Mesothelial cell of epicardium (in vitro differentiated cells): ENCODE measurements at regions not wholly inside any gene's neighbourhood (a gene's known extent, or its start where the extent isn't known, plus 50 kb on each side); places are given as distances from the start of the nearest gene placed in this dataset.

Experiments used
- DNase-seq, 2 experiments: peaks; one replicate each; pipeline ENCODE4 v3.0.0; 2021; ENCODE audit warnings: low spot score in 2 of 2; ENCODE audit not compliant: unreplicated experiment in 2 of 2
- H3K27ac Mint-ChIP-seq: 2 replicates; pipeline ENCODE4 v1.8.0; 2021; ENCODE audit warnings: mixed read lengths
- H3K27me3 Mint-ChIP-seq: 2 replicates; pipeline ENCODE4 v1.8.0; 2021; ENCODE audit warnings: low read depth, mixed read lengths
- H3K36me3 Mint-ChIP-seq: 2 replicates; pipeline ENCODE4 v1.8.0; 2021; ENCODE audit warnings: mixed read lengths
- H3K4me1 Mint-ChIP-seq: 2 replicates; pipeline ENCODE4 v1.8.0; 2021; ENCODE audit warnings: mixed read lengths
- H3K4me3 Mint-ChIP-seq: 2 replicates; pipeline ENCODE4 v1.8.0; 2021; ENCODE audit warnings: mild to moderate bottlenecking, moderate library complexity, mixed read lengths
- H3K9me3 Mint-ChIP-seq: 2 replicates; pipeline ENCODE4 v1.8.0; 2021; ENCODE audit warnings: mixed read lengths
- CTCF ChIP-seq: fragments of 200-600 bp; sonication (generic); IDR thresholded peaks from one replicate; pipeline ENCODE4 v1.5.0; 2021; ENCODE audit warnings: antibody characterized with exemption; ENCODE audit not compliant: unreplicated experiment

- peaks cover 11% of the 10 kb centered on the region for H3K9me3 Mint-ChIP-seq
- no peak overlapping the region for H3K4me3 Mint-ChIP-seq
- H3K36me3 Mint-ChIP-seq, result no peaks in the 10 kb centered on the region
- no peaks in the 10 kb centered on the region for H3K4me1 Mint-ChIP-seq
- no peak for TF ChIP-seq CTCF
- DNase-seq, result no peak
- peaks cover 21% of the 10 kb centered on the region for H3K27me3 Mint-ChIP-seq
- no peak overlapping the region for H3K27ac Mint-ChIP-seq
Measured at GRCh38 chr6:1024161-1024560, 287.7 kb upstream of the FOXQ1 start.

- Mint-ChIP-seq H3K9me3 (peaks cover 11% of the 10 kb centered on the region), H3K27me3 (peaks cover 29% of the 10 kb centered on the region), H3K27ac (no peak overlapping the region), H3K4me1 (no peaks in the 10 kb centered on the region), H3K4me3 (no peak overlapping the region), H3K36me3 (no peaks in the 10 kb centered on the region)
- no peak for DNase-seq
- TF ChIP-seq CTCF, result no peak
Measured at GRCh38 chr6:1023229-1023628, 288.7 kb upstream of the FOXQ1 start.

GRCh38 chr6:1022719-1023118 is 289.2 kb upstream of the FOXQ1 start:
- TF ChIP-seq CTCF, result no peak
- Mint-ChIP-seq H3K4me3 (no peak overlapping the region), H3K9me3 (peaks cover 11% of the 10 kb centered on the region), H3K36me3 (no peaks in the 10 kb centered on the region), H3K4me1 (no peaks in the 10 kb centered on the region), H3K27me3 (peaks cover 34% of the 10 kb centered on the region), H3K27ac (no peak overlapping the region)
- no peak for DNase-seq

GRCh38 chr6:1020837-1021236 is 291.1 kb upstream of the FOXQ1 start:
- Mint-ChIP-seq H3K27me3 (peaks cover 28% of the 10 kb centered on the region), H3K4me3 (no peak overlapping the region), H3K36me3 (no peaks in the 10 kb centered on the region), H3K27ac (no peak overlapping the region), H3K4me1 (no peaks in the 10 kb centered on the region), H3K9me3 (peaks cover 11% of the 10 kb centered on the region)
- TF ChIP-seq CTCF, result no peak
- DNase-seq, result no peak

- TF ChIP-seq CTCF, result no peak
- no peak overlapping the region for H3K27ac Mint-ChIP-seq
- no peaks in the 10 kb centered on the region for H3K36me3 Mint-ChIP-seq
- peaks cover 11% of the 10 kb centered on the region for H3K9me3 Mint-ChIP-seq
- H3K4me3 Mint-ChIP-seq, result no peak overlapping the region
- no peak for DNase-seq
- H3K4me1 Mint-ChIP-seq, result no peaks in the 10 kb centered on the region
- peaks cover 28% of the 10 kb centered on the region for H3K27me3 Mint-ChIP-seq
Measured at GRCh38 chr6:1020133-1020532, 291.8 kb upstream of the FOXQ1 start.

- Mint-ChIP-seq H3K27ac (no peak overlapping the region), H3K36me3 (no peaks in the 10 kb centered on the region), H3K9me3 (peaks cover 15% of the 10 kb centered on the region), H3K4me3 (no peak overlapping the region), H3K4me1 (no peaks in the 10 kb centered on the region), H3K27me3 (peaks cover 28% of the 10 kb centered on the region)
- no peak for TF ChIP-seq CTCF
- DNase-seq, result no peak
Measured at GRCh38 chr6:1018041-1018440, 293.9 kb upstream of the FOXQ1 start.
